CD14-positive monocyte (primary cell): ENCODE measurements at regions not wholly inside any gene's neighbourhood (a gene's known extent, or its start where the extent isn't known, plus 50 kb on each side); places are given as distances from the start of the nearest gene placed in this dataset.

Source experiments
- DNase-seq, 3 donors: peaks; one replicate each; pipeline ENCODE4 v3.0.0-alpha.2; 2011 to 2022
- H2AFZ ChIP-seq: 2 replicates; pipeline ENCODE4 v1.6.0; 2012; ENCODE audit warnings: mild to moderate bottlenecking, low read depth, low read length, inconsistent platforms; ENCODE audit not compliant: insufficient read depth, poor library complexity, severe bottlenecking
- H3K27ac ChIP-seq, 2 donors: 1 replicate in 1 of 2; 2 replicates in 1 of 2; pipeline ENCODE4 v1.5.1; 2012 to 2013; ENCODE audit warnings: low read length in 2 of 2, control low read depth in 1 of 2, inconsistent platforms in 1 of 2, low read depth in 1 of 2, mild to moderate bottlenecking in 1 of 2
- H3K27me3 ChIP-seq, 2 donors: one replicate each; pipeline versions ENCODE4 v1.6.0 to v1.6.1; 2011 to 2013; ENCODE audit warnings: low read length in 2 of 2; ENCODE audit not compliant: control insufficient read depth in 2 of 2, insufficient read depth in 2 of 2
- H3K36me3 ChIP-seq, 2 donors: replicated peaks in 1 of 2; 1 replicate in 1 of 2; 2 replicates in 1 of 2; pipeline versions ENCODE4 v1.5.1 to v1.6.1; 2012 to 2013; ENCODE audit warnings: low read length in 2 of 2, control low read depth in 1 of 2, inconsistent platforms in 1 of 2, mild to moderate bottlenecking in 1 of 2; ENCODE audit not compliant: insufficient read depth in 2 of 2, control insufficient read depth in 1 of 2
- H3K4me1 ChIP-seq, 2 donors: 1 replicate in 1 of 2; 2 replicates in 1 of 2; pipeline versions ENCODE4 v1.5.1 to v1.6.1; 2012 to 2013; ENCODE audit warnings: low read length in 2 of 2, control low read depth in 1 of 2, inconsistent platforms in 1 of 2, mild to moderate bottlenecking in 1 of 2, moderate library complexity in 1 of 2; ENCODE audit not compliant: insufficient read depth in 2 of 2, control insufficient read depth in 1 of 2
- H3K4me2 ChIP-seq: replicated peaks from 2 replicates; pipeline ENCODE3; 2012; ENCODE audit warnings: low read length, moderate library complexity, mild to moderate bottlenecking; ENCODE audit not compliant: poor library complexity, severe bottlenecking; ENCODE audit errors: extremely low read depth
- H3K4me3 ChIP-seq, 3 experiments: fragments of 200-600 bp in 1 of 3; sonication (generic) in 1 of 3; replicated peaks in 1 of 3; 1 replicate in 2 of 3; 2 replicates in 1 of 3; pipeline ENCODE4 v1.5.1; 2011 to 2013; ENCODE audit warnings: low read length in 3 of 3, mild to moderate bottlenecking in 3 of 3, control low read depth in 2 of 3, low read depth in 2 of 3, inconsistent platforms in 1 of 3, moderate library complexity in 1 of 3
- H3K79me2 ChIP-seq: 2 replicates; pipeline ENCODE4 v1.6.0; 2012; ENCODE audit warnings: mild to moderate bottlenecking, control low read depth, inconsistent platforms, low read length, moderate library complexity; ENCODE audit not compliant: insufficient read depth
- H3K9ac ChIP-seq: 2 replicates; pipeline ENCODE4 v1.6.0; 2017; ENCODE audit warnings: low read length, mild to moderate bottlenecking; ENCODE audit not compliant: insufficient read depth, poor library complexity, severe bottlenecking
- H3K9me3 ChIP-seq, 2 donors: replicated peaks in 1 of 2; 1 replicate in 1 of 2; 2 replicates in 1 of 2; pipeline versions ENCODE4 v1.5.1 to v1.6.1; 2012 to 2013; ENCODE audit warnings: low read length in 2 of 2, control low read depth in 1 of 2; ENCODE audit not compliant: control insufficient read depth in 1 of 2, insufficient read depth in 1 of 2
- H4K20me1 ChIP-seq: 2 replicates; pipeline ENCODE4 v1.6.0; 2012; ENCODE audit warnings: mild to moderate bottlenecking, low read length, control low read depth, moderate library complexity; ENCODE audit not compliant: insufficient read depth
- H3K27ac Mint-ChIP-seq, 7 donors: one replicate each; pipeline ENCODE4 v1.8.0; 2020; ENCODE audit warnings: mild to moderate bottlenecking in 7 of 7, mixed read lengths in 7 of 7, moderate library complexity in 6 of 7, inconsistent platforms in 2 of 7
- H3K27me3 Mint-ChIP-seq, 3 donors: one replicate each; pipeline ENCODE4 v1.8.0; 2021 to 2022; ENCODE audit warnings: low read depth in 3 of 3, mild to moderate bottlenecking in 3 of 3, mixed read lengths in 3 of 3, moderate library complexity in 3 of 3, inconsistent platforms in 1 of 3
- H3K36me3 Mint-ChIP-seq, 2 donors: one replicate each; pipeline ENCODE4 v1.8.0; 2020; ENCODE audit warnings: mixed read lengths in 2 of 2, inconsistent platforms in 1 of 2, mild to moderate bottlenecking in 1 of 2
- H3K4me1 Mint-ChIP-seq: one replicate; pipeline ENCODE4 v1.8.0; 2020; ENCODE audit warnings: mild to moderate bottlenecking, mixed read lengths
- H3K4me3 Mint-ChIP-seq, 2 donors: one replicate each; pipeline ENCODE4 v1.8.0; 2020; ENCODE audit warnings: mild to moderate bottlenecking in 2 of 2, mixed read lengths in 2 of 2, moderate library complexity in 1 of 2
- H3K9me3 Mint-ChIP-seq, 7 donors: one replicate each; pipeline ENCODE4 v1.8.0; 2020 to 2022; ENCODE audit warnings: mixed read lengths in 7 of 7, mild to moderate bottlenecking in 6 of 7, moderate library complexity in 6 of 7, inconsistent platforms in 2 of 7
- CTCF ChIP-seq: fragments of 200-600 bp; IDR thresholded peaks from one replicate; pipeline ENCODE4 v1.8.0; 2022; ENCODE audit warnings: antibody characterized with exemption, mild to moderate bottlenecking
- WGBS: methylation state at CpG from one replicate; pipeline ENCODE4 v1.1.5; 2013; ENCODE audit warnings: missing lambda C conversion rate; ENCODE audit not compliant: insufficient coverage; 5-methylcytosine and 5-hydroxymethylcytosine counted together
- intact Hi-C, 2 donors: fragments of 100-400 bp; cut with micrococcal nuclease; formaldehyde crosslinking; loops; one replicate each; pipeline versions ENCODE4 v1.15.0 to v1.15.1; 2023

GRCh38 chr5:26669031-26669430 lies 369.4 kb downstream of the CDH9 start:
- no peaks in the 10 kb centered on the region for H3K79me2 ChIP-seq
- H3K4me3 ChIP-seq = no peak overlapping the region
- peaks cover 0 to 2% (median 0%) of the 10 kb centered on the region in 7 donors for H3K9me3 Mint-ChIP-seq
- peaks cover 0 to 3% of the 10 kb centered on the region in 2 donors for H3K9me3 ChIP-seq
- intact Hi-C loops = no loop called here
- H3K27ac ChIP-seq = no peak overlapping the region
- H3K36me3 Mint-ChIP-seq = no peaks in the 10 kb centered on the region
- no peak for TF ChIP-seq CTCF
- WGBS = 87% methylated on average over 6 of the region's 14 CpGs
- H3K4me1 Mint-ChIP-seq = no peaks in the 10 kb centered on the region
- no peak overlapping the region for H2AFZ ChIP-seq
- no peak overlapping the region for H3K9ac ChIP-seq
- no peak overlapping the region for H3K4me3 Mint-ChIP-seq
- H3K27me3 ChIP-seq = no peaks in the 10 kb centered on the region
- peaks cover 0 to 1% (median 0%) of the 10 kb centered on the region in 3 donors for H3K27me3 Mint-ChIP-seq
- no peak overlapping the region for H3K4me2 ChIP-seq
- no peak for DNase-seq
- no peaks in the 10 kb centered on the region for H3K36me3 ChIP-seq
- no peak overlapping the region for H3K27ac Mint-ChIP-seq
- no peaks in the 10 kb centered on the region for H4K20me1 ChIP-seq
- H3K4me1 ChIP-seq = no peaks in the 10 kb centered on the region

- no peak overlapping the region for H3K27ac ChIP-seq
Observed at GRCh38 chr5:26666371-26666770, 372.0 kb downstream of the CDH9 start.

More at GRCh38 chr5:26666371-26666770, 372.0 kb downstream of the CDH9 start:
- H3K9me3 Mint-ChIP-seq = peaks cover 0 to 10% (median 2%) of the 10 kb centered on the region in 7 donors
- Histone ChIP-seq H3K27me3 (no peaks in the 10 kb centered on the region), H4K20me1 (no peaks in the 10 kb centered on the region), H3K9me3 (peaks cover 0 to 11% of the 10 kb centered on the region in 2 donors), H2AFZ (no peak overlapping the region), H3K4me2 (no peak overlapping the region), H3K36me3 (no peaks in the 10 kb centered on the region), H3K4me3 (no peak overlapping the region), H3K4me1 (no peaks in the 10 kb centered on the region), H3K79me2 (no peaks in the 10 kb centered on the region), H3K9ac (no peak overlapping the region)
- no peaks in the 10 kb centered on the region for H3K4me1 Mint-ChIP-seq
- H3K4me3 Mint-ChIP-seq = no peak overlapping the region
- no peak overlapping the region for H3K27ac Mint-ChIP-seq
- no peaks in the 10 kb centered on the region for H3K36me3 Mint-ChIP-seq
- intact Hi-C loops = no loop called here
- TF ChIP-seq CTCF = no peak
- DNase-seq = no peak
- H3K27me3 Mint-ChIP-seq = peaks cover 0 to 1% (median 0%) of the 10 kb centered on the region in 3 donors
